Fibroblast of skin of right biceps (primary cell): ENCODE measurements at regions not wholly inside any gene's neighbourhood (a gene's known extent, or its start where the extent isn't known, plus 50 kb on each side); places are given as distances from the start of the nearest gene placed in this dataset.

ENCODE experiments used
- DNase-seq: peaks from one replicate; pipeline ENCODE4 v3.0.0-alpha.2; 2013

DNA sequence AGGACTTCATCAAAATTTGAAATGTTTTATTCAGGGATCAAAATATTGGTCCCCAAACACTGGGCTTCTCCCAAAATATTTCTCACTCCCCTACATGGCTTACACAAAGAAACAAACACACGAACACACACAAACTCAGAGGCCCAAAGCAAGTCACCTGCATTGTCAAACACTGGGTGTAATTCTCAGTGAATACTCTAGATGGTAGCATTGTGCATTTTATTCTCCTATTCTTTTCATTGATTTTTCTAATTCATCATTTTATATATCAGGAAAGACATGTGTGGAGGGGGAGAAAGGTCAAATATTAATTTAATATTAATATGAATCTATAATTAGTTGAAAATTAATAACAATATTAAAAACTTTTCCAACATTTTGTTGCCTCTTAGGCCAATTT is 72.3 kb upstream of the TNMD start:
- peak; percentile 4 for DNase-seq

DNA sequence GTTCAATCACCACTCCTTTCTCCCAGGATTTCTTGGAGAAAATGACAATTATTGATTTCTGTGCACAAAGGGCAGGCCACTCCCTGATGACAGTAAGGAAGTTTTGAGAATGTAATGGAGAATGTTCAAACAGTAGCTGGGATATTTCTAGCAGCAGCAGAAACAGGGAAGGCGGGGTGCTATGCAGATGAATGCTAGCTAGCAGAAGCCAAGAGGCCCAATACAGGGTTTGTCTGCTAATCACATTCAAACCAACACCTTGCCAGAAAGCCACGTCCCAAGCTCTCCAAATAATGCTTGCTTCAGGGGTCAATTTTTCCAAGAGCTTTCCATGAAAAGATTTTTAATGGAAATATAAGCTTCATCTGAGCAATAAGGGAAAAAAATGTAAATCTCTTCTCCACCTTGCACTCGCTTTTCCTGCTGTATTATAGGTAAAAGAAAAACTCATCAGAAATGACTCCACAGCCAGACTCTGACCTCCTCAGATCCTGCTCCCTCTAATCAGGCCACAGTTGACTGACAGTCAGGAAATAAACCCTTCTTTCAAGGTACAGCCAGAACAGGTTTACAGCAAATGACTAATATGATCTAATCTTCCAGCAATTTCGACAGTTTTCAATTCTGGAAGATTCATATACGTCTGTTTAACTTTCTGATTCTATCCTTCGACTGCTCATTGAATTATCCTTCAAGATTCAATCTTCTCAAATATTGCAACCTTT is 84.7 kb upstream of the PCDH19 start:
- no peak for DNase-seq

DNA sequence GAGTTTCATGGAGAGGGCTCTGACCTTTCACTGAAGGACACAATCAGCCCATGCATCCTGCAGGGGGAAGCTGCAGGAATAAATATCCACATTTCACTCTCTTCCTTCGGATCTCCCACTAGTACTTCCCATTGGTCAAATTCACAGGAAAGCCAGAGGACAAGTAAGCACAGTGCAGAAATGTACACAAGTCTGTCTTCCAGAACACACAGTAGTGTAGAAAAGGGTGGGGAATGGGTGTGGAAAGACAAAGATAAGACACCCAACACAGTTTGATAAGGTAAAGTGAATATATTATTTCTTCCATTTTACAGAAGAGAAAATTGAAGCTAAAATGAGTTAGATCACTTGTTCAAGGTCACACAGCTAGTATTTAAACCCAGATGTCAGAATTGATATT is 81.1 kb upstream of the PCDH19 start:
- DNase-seq = no peak

DNA sequence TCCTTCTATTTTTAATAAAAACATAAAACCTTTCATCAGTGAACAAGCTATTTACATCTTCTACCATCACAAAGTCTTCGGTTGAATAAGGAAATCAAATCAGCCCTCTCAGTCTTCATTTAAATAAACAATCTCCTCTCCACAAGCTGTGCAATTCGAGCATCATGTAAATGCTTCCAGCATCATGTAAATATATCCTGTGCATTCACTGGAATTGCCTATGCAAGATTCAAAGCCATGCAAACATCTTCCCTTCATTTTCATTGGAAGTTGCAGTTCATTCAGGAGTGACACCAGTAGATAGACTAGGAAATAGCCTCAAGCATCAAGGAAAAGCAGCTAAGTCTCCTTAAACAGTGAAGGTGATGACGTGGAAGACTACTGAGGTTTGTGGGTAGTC is 77.7 kb upstream of the PCDH19 start:
- DNase-seq = no peak

DNA sequence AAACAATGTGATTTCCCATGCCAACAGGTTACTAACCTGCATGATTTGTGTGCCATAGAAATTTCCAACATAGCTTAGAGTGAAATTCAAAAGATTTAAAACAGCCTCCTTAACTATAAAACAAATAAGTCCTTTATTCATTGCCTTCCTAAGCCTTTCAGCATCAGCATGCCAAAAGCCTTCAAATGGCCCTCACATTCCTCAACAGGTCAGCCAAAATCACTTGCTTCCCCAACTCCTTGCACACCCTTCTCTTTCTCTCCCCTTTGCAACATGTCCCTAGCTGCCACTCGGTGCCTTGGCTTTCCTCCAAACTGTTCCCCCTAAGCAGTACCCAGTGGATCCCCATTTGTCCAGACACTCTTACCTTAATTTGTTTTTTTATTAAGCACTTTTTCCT is 74.9 kb upstream of the PCDH19 start:
- no peak for DNase-seq

DNA sequence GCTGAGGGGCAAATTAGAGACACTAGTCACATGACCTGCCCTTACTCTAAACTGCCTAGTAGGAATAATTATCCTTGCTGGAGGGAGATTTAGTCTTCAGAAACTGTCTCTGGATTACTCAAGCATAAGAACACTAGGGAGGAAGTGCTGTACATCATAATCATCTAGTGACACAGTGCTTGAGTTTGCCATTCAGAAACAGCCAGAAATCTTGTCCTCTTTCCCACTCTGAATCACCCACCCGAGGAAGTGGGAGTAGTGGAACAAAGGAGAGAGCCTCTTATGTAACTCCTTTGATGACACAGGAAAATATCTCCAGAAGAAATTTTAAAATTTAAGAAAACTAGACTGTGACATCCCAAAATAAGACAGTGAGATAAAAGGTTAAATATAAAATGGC is 69.3 kb upstream of the PCDH19 start:
- DNase-seq = no peak

DNA sequence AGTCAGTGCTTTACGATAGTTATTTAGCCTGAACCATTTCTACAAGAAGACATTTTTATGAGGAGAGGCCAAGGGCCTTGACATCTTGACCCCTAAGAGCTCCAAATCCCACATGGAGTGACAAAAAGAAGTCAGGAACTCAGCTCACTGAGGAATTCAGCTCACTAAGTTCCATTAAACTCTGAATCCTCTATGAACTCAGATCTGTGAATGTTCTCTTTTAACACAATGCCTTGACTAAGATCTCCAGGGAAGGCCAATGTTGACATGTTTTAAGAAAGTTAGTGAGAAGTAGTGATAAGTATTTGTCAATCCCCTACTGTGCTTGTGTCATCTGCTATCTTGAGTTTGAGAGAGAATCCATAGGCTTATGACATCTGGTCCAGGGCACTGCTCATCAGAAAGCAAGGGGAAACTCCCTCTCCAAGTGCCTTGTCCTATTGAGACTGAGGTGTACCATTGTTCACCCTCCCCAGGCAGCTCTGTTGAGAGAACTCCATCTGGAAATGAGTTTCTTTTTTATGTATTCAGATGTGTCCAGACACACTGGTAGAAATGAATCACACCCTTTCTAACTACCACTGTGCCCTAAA is 68.7 kb upstream of the PCDH19 start:
- no peak for DNase-seq

DNA sequence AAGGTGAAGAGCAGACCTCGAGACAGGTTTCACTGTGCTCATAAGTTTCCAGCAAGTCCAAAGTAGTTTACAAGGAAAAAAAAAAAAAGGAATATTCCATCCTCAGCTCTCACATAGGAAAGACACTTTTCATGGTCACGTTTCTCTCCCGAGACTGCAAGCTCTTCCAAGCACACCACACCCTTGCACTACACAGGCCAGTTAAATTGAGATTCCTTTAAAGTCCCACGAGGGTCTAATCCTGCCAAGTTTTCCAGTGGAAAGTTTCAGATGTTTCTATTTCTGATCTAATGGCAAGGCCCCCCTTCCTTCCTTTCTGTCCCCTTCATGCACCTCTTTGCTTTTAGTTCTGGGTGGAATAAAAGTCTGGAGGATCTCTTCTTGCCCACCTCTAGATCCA is 67.9 kb upstream of the PCDH19 start:
- DNase-seq = no peak

DNA sequence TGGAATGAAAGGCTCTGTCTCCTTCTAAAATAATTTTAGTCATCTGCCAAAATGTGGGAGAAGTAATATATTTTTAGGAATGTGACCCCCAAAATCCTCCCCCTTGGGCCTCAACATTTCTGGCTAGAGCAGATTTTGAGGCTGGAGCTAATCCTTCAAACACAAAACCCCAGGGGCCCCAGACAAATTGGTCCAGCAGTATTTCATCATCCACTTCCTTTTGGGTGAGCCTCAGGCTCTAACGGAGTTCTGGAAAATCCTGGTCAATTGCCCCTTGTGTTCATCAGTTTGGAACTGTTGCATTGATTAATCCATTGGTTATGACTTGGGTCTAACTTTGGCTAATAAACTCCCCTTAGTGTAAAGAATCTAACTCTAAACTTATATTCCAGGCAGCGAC is 67.4 kb upstream of the PCDH19 start:
- DNase-seq = no peak
